Activated naive CD4-positive, alpha-beta T cell treated with anti-CD3 and anti-CD28 coated beads, Interleukin-2, amount 10 ng/mL, durations not matched to agents 7 days and 5 days (primary cell): ENCODE measurements at regions not wholly inside any gene's neighbourhood (a gene's known extent, or its start where the extent isn't known, plus 50 kb on each side); places are given as distances from the start of the nearest gene placed in this dataset.

Experiments
- CTCF ChIA-PET: fragments of 350-600 bp; sonication (Branson Sonifier 250); formaldehyde crosslinking; loops from one replicate; lab custom pipeline; 2021; ENCODE audit warnings: antibody characterized with exemption; lab: Charles Lee
- DNase-seq: peaks from one replicate; pipeline ENCODE4 v3.0.0-alpha.2; 2020
- H3K27ac Mint-ChIP-seq: one replicate; pipeline ENCODE4 v1.8.0; 2021; ENCODE audit warnings: mild to moderate bottlenecking, moderate library complexity, mixed read lengths
- H3K27me3 Mint-ChIP-seq: one replicate; pipeline ENCODE4 v1.8.0; 2021; ENCODE audit warnings: mild to moderate bottlenecking, mixed read lengths
- H3K36me3 Mint-ChIP-seq: one replicate; pipeline ENCODE4 v1.8.0; 2021; ENCODE audit warnings: mixed read lengths
- H3K4me1 Mint-ChIP-seq: one replicate; pipeline ENCODE4 v1.8.0; 2021; ENCODE audit warnings: mixed read lengths
- H3K4me3 Mint-ChIP-seq: one replicate; pipeline ENCODE4 v1.8.0; 2021; ENCODE audit warnings: mild to moderate bottlenecking, moderate library complexity, mixed read lengths
- H3K9me3 Mint-ChIP-seq: one replicate; pipeline ENCODE4 v1.8.0; 2021; ENCODE audit warnings: mixed read lengths

DNA sequence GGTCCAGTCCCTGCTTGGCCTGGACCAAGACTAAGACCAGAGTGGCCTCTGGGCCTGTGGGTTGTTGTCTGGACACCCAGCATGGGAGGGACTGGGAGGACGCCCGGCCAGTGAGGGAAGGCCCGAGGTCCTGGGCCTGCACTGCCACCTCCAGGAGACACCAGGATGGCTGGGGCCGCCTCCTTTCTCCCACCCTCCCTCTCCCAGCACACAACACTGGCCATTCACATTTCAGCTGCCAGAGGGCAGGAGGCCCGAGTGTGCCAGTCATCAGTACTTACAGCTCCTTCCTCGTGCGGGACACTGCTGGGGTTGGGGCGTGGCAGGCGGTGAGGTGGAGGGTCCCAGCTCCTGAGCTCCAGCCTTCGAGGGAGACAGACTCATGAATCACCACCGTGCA, 133.5 kb downstream of the ASB1 start:
- no peak overlapping the region for H3K27ac Mint-ChIP-seq
- H3K36me3 Mint-ChIP-seq: no peaks in the 10 kb centered on the region
- H3K4me1 Mint-ChIP-seq: no peaks in the 10 kb centered on the region
- H3K4me3 Mint-ChIP-seq: no peak overlapping the region
- DNase-seq: no peak
- CTCF ChIA-PET: no interaction called here
- H3K27me3 Mint-ChIP-seq: peaks cover 7% of the 10 kb centered on the region
- no peaks in the 10 kb centered on the region for H3K9me3 Mint-ChIP-seq

DNA sequence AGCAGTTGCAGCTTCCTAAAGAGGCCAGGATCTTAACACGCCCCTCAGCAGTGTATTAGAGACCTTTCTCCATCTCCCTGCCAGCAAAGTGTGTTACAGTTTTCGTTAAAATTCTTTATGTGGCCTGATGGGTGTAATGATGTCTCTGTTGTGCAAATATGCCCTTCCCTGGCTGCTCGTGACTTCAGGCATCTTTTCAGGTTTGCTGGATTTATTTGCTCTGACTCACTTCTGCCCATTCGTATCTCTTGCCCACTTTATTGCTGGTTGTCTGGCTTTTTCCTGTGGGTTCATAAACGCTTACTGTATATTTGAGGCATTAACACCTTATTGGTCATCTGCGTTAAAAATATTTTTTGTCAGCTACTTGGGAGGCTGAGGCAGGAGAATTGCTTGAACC, 134.5 kb downstream of the ASB1 start:
- Mint-ChIP-seq H3K27ac (no peak overlapping the region), H3K27me3 (peaks cover 7% of the 10 kb centered on the region), H3K9me3 (no peaks in the 10 kb centered on the region), H3K36me3 (no peaks in the 10 kb centered on the region), H3K4me1 (no peaks in the 10 kb centered on the region), H3K4me3 (no peak overlapping the region)
- no peak for DNase-seq
- CTCF ChIA-PET: interaction anchor here (0.9 kb wide), 1 partner anchor 48 kb away, joined by 5 read pairs; no protein-coding TSS in a partner anchor

DNA sequence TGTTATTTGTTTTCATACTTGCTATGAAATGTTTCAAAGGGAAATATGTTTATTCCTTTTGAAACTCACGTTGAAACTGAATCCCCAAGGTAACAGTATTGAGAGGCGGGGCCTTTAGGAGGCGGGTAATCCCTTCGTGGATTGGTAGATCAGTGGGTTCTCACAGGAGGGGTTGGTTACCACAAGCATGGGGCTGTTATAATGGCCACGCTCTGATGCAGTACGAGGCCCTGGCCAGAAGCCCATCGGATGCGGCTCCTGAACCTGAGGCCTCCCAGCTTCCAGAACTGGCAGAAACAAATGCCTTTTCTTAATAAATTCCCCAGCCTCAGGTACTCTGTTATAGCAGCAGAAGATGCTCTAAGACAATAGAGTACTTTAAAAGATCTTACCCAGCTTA, 135.7 kb downstream of the ASB1 start:
- H3K27me3 Mint-ChIP-seq: no peaks in the 10 kb centered on the region
- no peak overlapping the region for H3K4me3 Mint-ChIP-seq
- CTCF ChIA-PET: interaction anchor here (2.4 kb wide), 1 partner anchor 11 kb away, joined by 8 read pairs; no protein-coding TSS in a partner anchor
- no peaks in the 10 kb centered on the region for H3K36me3 Mint-ChIP-seq
- no peaks in the 10 kb centered on the region for H3K4me1 Mint-ChIP-seq
- no peak overlapping the region for H3K27ac Mint-ChIP-seq
- no peaks in the 10 kb centered on the region for H3K9me3 Mint-ChIP-seq
- no peak for DNase-seq

DNA sequence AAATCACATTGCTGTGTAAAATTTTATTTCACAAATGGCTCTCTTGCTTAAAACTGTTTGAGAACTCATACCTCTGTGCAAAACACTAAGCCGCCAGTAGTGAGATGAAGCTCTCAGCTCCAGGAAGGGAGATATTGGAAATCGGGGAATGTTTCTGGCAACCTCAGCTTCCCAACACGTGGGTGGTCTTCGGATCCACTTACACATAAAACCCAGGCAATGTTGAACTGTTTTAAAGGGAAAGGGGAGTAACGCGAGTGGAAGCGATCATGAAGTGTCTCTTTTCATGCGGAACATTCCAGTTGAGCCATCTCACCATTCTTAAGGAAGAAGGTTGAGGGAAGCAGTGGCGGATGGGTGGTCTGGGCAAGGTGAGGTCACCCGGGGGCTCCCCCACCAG, 136.8 kb downstream of the ASB1 start:
- Mint-ChIP-seq H3K9me3 (no peaks in the 10 kb centered on the region), H3K27ac (no peak overlapping the region), H3K27me3 (no peaks in the 10 kb centered on the region), H3K4me1 (no peaks in the 10 kb centered on the region), H3K4me3 (no peak overlapping the region), H3K36me3 (no peaks in the 10 kb centered on the region)
- CTCF ChIA-PET: interaction anchor here (2.4 kb wide), 1 partner anchor 10 kb away, joined by 8 read pairs; no protein-coding TSS in a partner anchor
- no peak for DNase-seq

DNA sequence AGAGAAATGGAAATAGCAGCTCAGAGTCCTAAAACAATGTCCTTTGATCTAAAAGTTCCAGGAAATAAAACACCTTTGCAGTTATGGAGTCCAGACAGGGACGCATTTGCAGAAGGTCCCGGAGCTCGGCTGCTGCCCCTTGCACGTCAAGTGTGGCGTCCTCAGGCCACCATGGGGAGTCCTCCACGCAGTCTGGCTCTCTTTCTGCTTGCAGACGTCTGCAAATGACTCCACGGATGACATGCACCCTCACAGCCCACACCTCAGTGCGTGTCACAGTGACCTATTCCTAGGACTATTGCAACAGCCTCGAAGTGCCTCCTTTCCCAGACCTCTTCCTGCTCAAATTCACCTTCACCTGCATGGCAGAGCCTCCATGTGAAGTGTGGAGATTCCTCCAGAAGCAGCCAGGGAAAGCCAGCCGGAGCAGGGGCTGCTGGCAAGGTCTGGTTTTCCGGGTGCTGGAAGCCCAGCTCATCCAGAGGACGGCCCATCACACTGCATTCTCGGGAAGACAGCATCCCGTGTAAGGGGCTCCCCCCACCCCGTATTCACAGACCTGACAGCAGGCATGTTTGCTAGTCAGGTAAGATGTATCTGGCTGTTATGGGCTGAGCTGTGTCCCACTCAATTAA, 137.7 kb downstream of the ASB1 start:
- CTCF ChIA-PET: interaction anchor here (2.4 kb wide), 1 partner anchor 9 kb away, joined by 8 read pairs; no protein-coding TSS in a partner anchor
- Mint-ChIP-seq H3K27ac (no peak overlapping the region), H3K36me3 (no peaks in the 10 kb centered on the region), H3K4me1 (no peaks in the 10 kb centered on the region), H3K4me3 (no peak overlapping the region), H3K27me3 (no peaks in the 10 kb centered on the region), H3K9me3 (no peaks in the 10 kb centered on the region)
- DNase-seq: no peak

DNA sequence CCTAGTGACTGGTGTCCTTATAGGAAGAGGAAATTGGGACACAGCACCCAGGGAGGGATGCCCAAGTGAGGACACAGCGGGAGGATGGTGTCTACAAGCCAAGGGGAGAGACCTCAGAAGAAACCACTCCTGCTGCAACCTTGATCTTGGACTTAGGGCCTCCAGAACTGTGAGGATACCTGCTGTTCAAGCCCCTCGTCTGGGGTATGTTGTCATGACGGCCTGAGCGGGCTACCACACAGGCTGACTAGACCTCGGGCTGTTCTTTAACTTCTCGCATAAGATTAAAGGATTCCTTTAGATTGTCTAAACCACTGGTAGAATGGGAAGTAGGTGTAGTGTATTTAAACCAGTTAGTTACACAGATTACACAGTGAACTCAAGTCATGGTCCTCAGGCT, 138.3 kb downstream of the ASB1 start:
- CTCF ChIA-PET: no interaction called here
- DNase-seq: no peak

DNA sequence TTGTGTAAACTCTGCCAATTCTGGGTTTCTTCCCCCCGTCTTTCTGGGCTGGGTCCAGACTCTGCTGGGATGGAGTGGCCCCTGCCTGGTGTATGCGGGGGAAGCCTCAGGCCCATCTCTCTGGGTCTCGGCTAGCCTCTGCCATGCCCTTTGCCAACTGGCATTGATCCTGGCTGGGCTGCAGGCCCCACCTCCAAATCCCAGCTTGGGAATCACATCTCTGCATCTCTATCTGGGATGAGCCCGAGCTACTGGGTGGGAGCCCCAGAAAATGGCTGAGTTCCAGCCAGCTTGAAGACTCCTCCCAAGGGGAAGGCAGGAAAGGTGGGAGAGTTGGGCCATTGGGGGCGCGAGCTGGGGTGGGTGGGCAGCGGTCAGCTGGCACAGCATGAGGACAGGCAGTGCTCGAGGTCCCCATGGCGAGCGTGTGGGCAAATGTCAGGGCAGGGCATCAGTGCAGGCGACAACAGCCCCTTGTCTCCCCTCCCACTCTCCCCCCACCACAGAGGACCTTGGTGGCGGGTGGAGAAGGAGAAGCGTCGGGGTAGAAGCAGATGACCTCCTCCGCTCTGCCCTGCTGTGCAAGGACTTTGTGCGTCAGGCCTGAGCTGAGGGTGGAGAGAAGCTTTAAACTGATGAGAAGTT, 139.4 kb downstream of the ASB1 start:
- Mint-ChIP-seq H3K27me3 (no peaks in the 10 kb centered on the region), H3K9me3 (no peaks in the 10 kb centered on the region), H3K27ac (no peak overlapping the region), H3K4me3 (no peak overlapping the region), H3K4me1 (no peaks in the 10 kb centered on the region), H3K36me3 (no peaks in the 10 kb centered on the region)
- no peak for DNase-seq
- CTCF ChIA-PET: no interaction called here

More for the DNA sequence above, 138.3 kb downstream of the ASB1 start:
- Mint-ChIP-seq H3K27me3 (no peaks in the 10 kb centered on the region), H3K4me1 (no peaks in the 10 kb centered on the region), H3K4me3 (no peak overlapping the region), H3K9me3 (no peaks in the 10 kb centered on the region), H3K36me3 (no peaks in the 10 kb centered on the region), H3K27ac (no peak overlapping the region)

DNA sequence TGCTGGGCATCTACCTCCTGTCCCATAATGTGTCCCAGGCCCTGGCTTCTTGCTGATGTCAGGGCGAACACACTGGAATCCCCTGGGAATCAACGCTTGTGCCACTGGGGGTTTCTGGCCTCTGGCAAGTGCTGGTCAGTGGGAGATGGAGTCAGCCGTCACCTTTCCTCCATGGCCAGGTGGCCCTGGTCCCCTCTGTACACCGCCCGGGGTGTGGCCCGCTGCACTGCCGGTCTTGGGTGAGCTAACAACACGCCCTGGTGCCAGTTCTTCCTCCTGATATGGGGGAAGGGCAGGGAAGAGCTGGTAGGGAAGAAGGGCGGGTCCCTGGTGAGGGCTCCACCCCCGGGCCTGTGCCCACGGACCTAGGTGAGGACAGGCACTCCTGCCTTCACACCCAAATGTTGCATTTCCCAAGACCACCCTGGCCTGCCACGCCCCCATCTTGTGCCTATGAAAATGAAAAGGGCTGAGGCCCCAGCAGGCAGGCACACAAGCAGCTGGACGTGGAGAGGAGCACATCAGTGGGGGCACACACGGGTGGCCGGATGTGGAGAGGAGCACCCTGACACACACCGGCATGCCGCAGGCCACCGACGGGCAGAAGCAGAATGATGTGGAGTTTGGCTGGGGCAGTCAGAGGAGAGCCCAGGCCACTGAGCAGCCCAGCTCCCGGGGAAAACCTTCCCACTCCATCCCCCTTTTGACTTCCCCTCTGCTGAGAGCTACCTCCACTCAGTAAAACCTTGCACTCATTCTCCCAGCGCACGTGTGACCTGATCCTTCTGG, 140.5 kb downstream of the ASB1 start:
- no peaks in the 10 kb centered on the region for H3K9me3 Mint-ChIP-seq
- H3K27ac Mint-ChIP-seq: no peak overlapping the region
- H3K4me1 Mint-ChIP-seq: no peaks in the 10 kb centered on the region
- H3K4me3 Mint-ChIP-seq: no peak overlapping the region
- H3K27me3 Mint-ChIP-seq: no peaks in the 10 kb centered on the region
- CTCF ChIA-PET: no interaction called here
- DNase-seq: no peak
- no peaks in the 10 kb centered on the region for H3K36me3 Mint-ChIP-seq

DNA sequence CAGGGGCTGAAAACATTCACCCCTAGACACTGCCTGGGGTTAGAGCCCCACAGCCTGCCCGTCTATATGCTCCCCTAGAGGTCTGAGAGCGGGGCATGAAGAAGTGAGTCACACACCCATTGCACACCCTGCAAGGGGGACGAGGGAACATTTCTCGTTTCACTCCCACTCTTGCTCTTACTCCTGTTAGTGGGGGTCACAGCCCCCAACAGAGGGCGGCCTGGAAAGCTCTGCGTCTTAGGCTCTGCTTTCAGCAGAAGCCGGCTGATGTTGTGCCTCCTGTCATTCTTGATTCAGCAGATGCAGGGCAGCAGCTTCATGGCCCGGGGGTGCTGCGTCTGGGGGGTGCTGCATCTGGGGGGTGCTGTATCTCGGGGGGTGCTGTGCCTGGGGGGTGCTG, 141.3 kb downstream of the ASB1 start:
- Mint-ChIP-seq H3K4me1 (no peaks in the 10 kb centered on the region), H3K36me3 (no peaks in the 10 kb centered on the region), H3K27ac (no peak overlapping the region), H3K4me3 (no peak overlapping the region), H3K9me3 (no peaks in the 10 kb centered on the region), H3K27me3 (no peaks in the 10 kb centered on the region)
- CTCF ChIA-PET: no interaction called here
- DNase-seq: no peak

DNA sequence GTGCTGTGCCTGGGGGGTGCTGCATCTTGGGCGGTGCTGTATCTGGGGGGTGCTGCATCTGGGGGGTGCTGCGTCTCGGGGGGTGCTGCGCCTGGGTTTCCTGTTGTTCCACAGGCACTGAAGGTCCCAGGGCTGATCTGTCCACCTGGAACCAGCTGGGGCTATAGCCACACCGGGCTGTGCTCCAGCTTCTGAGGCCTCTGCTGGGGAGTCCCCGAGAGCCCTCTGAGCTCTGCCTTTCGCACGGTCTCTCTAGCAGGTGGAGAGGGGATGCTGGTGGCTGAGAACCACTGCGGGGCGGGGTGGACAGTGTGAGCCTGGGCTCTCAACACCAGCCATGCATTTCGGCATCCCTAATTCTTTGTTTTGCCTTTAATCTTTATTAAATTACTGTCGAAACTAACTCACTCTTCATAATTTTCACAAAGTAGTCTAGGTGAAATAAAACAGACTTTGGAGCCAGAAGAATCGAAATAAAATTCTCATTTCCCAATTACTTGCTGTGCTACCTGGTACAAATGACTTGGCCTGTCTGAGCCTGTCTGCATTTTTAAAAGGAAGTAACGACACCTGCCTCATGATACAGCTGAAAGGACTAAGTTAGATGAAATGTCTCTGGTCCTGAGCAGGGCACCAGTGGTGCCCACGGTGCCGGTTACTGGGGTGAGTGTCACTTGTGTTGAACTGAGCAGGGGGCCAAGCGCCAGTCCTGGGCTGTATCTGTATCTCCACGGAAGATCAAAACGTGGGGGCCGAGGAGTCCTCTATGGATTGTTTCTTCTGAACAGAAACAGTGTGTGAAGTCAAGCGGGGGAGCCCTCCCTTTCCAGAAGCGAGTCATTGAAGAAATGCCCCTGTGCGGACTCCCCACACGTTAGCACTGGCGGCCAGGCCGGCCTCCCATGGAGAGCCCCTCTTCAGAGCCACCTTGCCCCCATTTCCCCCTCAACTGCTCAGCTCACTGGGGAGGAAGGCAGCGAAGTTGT, 142.0 kb downstream of the ASB1 start:
- CTCF ChIA-PET: interaction anchor here (0.7 kb wide), 1 partner anchor 13 kb away, joined by 3 read pairs; no protein-coding TSS in a partner anchor
- Mint-ChIP-seq H3K36me3 (no peaks in the 10 kb centered on the region), H3K27ac (no peak overlapping the region), H3K4me3 (no peak overlapping the region), H3K4me1 (no peaks in the 10 kb centered on the region), H3K9me3 (no peaks in the 10 kb centered on the region), H3K27me3 (no peaks in the 10 kb centered on the region)
- DNase-seq: no peak

DNA sequence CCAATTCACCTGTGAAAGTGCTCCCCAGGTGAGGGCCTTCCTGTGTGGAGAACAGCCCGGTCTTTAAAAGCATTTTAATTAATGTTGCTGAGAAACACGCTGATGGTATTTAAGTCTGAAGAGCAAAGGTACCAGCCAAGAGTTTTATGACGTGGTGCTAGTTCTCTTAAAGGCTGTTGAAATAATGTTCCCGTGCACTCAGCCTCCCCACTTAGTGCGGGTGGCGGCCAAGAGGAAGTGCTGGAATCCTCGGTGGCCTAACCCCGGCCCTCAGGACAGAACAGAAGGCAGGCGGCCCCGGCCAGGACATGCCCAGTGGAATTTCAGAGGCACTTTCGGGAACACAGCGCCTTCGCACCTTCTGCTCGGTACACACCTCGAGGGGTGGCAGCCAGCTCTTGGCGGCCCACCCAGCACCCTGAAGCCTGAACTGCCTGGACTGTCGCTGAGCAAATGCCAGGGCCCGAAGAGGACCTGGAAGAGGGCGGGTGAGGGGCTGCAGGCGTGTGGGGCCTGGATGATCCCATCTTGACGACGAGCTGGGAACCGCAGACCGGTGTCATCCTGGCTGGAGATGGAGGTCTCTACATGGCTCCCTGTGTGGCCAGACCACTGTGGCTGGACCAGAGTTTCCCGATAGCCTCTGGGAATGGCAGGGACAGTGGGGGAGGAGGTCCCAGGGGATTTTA, 142.9 kb downstream of the ASB1 start:
- Mint-ChIP-seq H3K27ac (no peak overlapping the region), H3K36me3 (no peaks in the 10 kb centered on the region), H3K9me3 (no peaks in the 10 kb centered on the region), H3K4me1 (no peaks in the 10 kb centered on the region), H3K27me3 (peaks cover under 1% of the 10 kb centered on the region), H3K4me3 (no peak overlapping the region)
- no peak for DNase-seq
- CTCF ChIA-PET: no interaction called here

DNA sequence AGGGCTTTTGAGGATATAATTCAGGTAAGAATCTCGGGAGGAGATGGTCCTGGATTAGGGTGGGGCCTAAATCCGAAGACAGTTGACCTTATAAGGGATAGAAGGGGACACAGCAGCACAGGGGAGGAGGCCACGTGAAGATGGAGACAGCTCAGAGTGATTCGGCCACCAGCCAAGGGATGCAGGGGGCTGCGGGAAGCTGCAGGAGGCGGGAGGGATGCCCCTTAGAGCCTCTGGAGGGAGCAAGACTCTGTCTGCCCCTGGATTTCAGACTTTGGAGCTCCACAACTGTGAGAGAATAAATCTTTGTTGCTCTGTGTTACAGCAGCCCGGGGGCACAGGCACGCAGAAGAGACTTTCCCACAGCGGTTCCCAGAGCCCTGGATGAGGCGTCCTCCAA, 143.7 kb downstream of the ASB1 start:
- H3K9me3 Mint-ChIP-seq: no peaks in the 10 kb centered on the region
- DNase-seq: no peak
- no peak overlapping the region for H3K4me3 Mint-ChIP-seq
- H3K27me3 Mint-ChIP-seq: peaks cover 3% of the 10 kb centered on the region
- no peaks in the 10 kb centered on the region for H3K36me3 Mint-ChIP-seq
- CTCF ChIA-PET: no interaction called here
- no peaks in the 10 kb centered on the region for H3K4me1 Mint-ChIP-seq
- H3K27ac Mint-ChIP-seq: no peak overlapping the region

DNA sequence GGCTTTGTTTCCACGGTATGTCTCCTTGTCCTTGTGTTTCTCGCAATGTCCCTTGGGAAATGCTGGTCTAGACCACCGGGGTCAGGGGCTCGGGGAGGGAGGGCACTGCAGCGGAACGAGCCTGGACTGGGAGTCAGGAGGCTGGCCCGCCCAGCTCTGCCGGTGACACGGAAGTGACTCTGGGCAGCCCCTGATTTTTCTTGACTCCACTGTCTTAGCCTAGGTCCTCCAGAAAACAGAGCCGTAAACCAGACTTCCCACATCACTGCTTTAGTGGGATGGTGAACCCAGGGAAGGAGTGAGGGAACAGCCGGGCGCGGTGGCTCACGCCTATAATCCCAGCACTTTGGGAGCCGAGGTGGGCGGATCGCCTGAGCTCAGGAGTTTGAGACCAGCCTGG, 144.2 kb downstream of the ASB1 start:
- no peak for DNase-seq
- Mint-ChIP-seq H3K36me3 (no peaks in the 10 kb centered on the region), H3K4me1 (no peaks in the 10 kb centered on the region), H3K9me3 (no peaks in the 10 kb centered on the region), H3K27ac (no peak overlapping the region), H3K27me3 (peaks cover 3% of the 10 kb centered on the region), H3K4me3 (no peak overlapping the region)
- CTCF ChIA-PET: no interaction called here
